Karpas-422 (cell line): ENCODE measurements at regions not wholly inside any gene's neighbourhood (a gene's known extent, or its start where the extent isn't known, plus 50 kb on each side); places are given as distances from the start of the nearest gene placed in this dataset.
"Not testable (repeated sequence)": the region's sequence is repeated elsewhere in the genome, so short reads cannot be mapped to it uniquely, and the experiment has no call there.

Experiments used
- DNase-seq: peaks from one replicate; pipeline ENCODE4 v3.0.0-alpha.2; 2015
- H2AFZ ChIP-seq: fragments of 200-600 bp; sonication (generic); 2 replicates; pipeline ENCODE4 v1.6.1; 2014; ENCODE audit warnings: antibody characterized with exemption, low read length, mixed read lengths
- H3K27ac ChIP-seq: fragments of 200-600 bp; sonication (generic); 2 replicates; pipeline ENCODE4 v1.5.1; 2014; ENCODE audit warnings: mild to moderate bottlenecking, low read length, moderate library complexity
- H3K27me3 ChIP-seq: fragments of 200-600 bp; sonication (generic); 2 replicates; pipeline ENCODE4 v1.6.1; 2014; ENCODE audit warnings: low read length, mixed read lengths
- H3K36me3 ChIP-seq: fragments of 200-600 bp; sonication (generic); 2 replicates; pipeline ENCODE4 v1.6.1; 2014; ENCODE audit warnings: low read length, mixed read lengths; ENCODE audit not compliant: insufficient read depth
- H3K4me1 ChIP-seq: fragments of 200-600 bp; sonication (generic); 2 replicates; pipeline ENCODE4 v1.6.1; 2014; ENCODE audit warnings: mild to moderate bottlenecking, low read length, mixed read lengths
- H3K4me2 ChIP-seq: fragments of 200-600 bp; sonication (generic); 2 replicates; pipeline ENCODE4 v1.6.1; 2014; ENCODE audit warnings: low read length, low read depth, mild to moderate bottlenecking; ENCODE audit not compliant: poor library complexity, severe bottlenecking
- H3K4me3 ChIP-seq: fragments of 200-600 bp; sonication (generic); 2 replicates; pipeline ENCODE4 v1.5.1; 2014; ENCODE audit warnings: mild to moderate bottlenecking, antibody characterized with exemption, low read length, mixed read lengths
- H3K79me2 ChIP-seq: fragments of 200-600 bp; sonication (generic); 2 replicates; pipeline ENCODE4 v1.6.1; 2014; ENCODE audit warnings: mild to moderate bottlenecking, low read length, mixed read lengths
- H3K9ac ChIP-seq: fragments of 200-600 bp; sonication (generic); 2 replicates; pipeline ENCODE4 v1.6.0; 2014; ENCODE audit warnings: low read length
- H3K9me2 ChIP-seq: fragments of 200-600 bp; sonication (generic), shearing (Covaris generic); replicated peaks from 2 replicates; pipeline ENCODE4 v1.6.0; 2014; ENCODE audit warnings: mild to moderate bottlenecking, low read length, moderate library complexity; ENCODE audit not compliant: insufficient read depth
- H3K9me3 ChIP-seq: fragments of 300-700, 200-600 bp; sonication (generic); 2 replicates; pipeline ENCODE4 v1.6.1; 2014; ENCODE audit warnings: low read length, mixed read lengths
- H4K20me1 ChIP-seq: fragments of 200-600 bp; sonication (generic); 2 replicates; pipeline ENCODE4 v1.6.1; 2014; ENCODE audit warnings: mild to moderate bottlenecking, antibody characterized with exemption, low read length, low read depth; ENCODE audit not compliant: insufficient read depth

DNA sequence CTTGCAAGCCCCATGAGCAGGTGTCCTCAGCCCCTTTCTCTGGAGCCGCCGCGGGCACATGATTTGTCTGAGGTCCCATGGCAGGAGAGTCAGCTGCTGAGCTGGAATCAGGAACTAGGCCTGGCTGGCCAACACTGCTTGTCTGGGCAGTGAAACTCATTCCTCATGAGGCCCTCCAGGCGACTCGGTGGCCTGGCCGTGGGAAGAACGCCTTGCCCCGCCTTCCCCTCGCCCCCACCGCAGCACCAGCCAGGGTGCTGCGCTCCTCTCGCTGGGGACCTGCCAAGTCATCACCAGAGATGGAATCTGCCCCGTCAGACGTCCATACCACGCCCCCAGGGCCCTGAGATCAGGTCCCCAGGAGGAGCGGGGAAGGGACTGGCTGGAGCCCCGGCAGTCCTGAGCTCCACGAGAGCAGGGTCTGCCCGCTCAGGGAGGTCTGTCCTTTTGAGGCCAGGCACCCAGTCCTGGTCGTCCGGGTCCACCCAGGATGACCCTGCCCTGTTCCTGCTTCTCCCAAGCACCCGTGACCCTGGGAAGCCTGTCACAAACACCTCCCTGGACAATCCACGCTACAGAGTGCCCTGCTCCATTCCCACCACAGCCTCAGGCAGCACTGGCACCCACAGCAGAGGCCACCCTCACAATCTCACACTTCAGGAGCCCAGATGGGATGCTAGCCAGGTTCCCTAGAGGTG lies 5414.5 kb upstream of the TPTE start:
- not testable (repeated sequence) for H3K27me3 ChIP-seq, H3K4me3 ChIP-seq, H3K36me3 ChIP-seq, H3K4me1 ChIP-seq, H3K4me2 ChIP-seq, H3K27ac ChIP-seq, DNase-seq, H3K9ac ChIP-seq, H4K20me1 ChIP-seq, H3K9me3 ChIP-seq, H3K9me2 ChIP-seq, H2AFZ ChIP-seq, H3K79me2 ChIP-seq

DNA sequence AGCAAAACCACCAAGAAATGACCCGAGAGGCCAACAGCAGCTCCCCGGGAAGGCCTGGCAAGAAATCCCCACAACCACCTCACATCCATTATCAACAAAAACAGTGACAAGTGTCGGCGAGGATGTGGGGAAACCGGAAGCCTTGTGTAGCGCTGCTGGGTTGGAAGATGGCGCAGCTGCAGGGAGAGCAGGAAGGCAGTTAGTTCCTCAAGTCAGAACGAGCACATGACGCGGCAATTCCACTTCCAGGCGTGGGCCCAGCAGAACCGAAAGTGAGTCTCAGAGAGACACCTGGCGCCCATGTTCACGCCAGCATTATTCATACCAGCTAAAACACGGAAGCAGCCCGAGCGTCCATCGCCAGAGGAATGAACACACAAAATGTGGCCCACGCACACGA lies 5413.7 kb upstream of the TPTE start:
- H3K79me2 ChIP-seq, H3K9ac ChIP-seq, DNase-seq, H3K9me3 ChIP-seq, H3K27me3 ChIP-seq, H3K27ac ChIP-seq, H3K9me2 ChIP-seq, H3K4me3 ChIP-seq, H2AFZ ChIP-seq, H3K4me1 ChIP-seq, H3K4me2 ChIP-seq, H4K20me1 ChIP-seq, H3K36me3 ChIP-seq: not testable (repeated sequence)

DNA sequence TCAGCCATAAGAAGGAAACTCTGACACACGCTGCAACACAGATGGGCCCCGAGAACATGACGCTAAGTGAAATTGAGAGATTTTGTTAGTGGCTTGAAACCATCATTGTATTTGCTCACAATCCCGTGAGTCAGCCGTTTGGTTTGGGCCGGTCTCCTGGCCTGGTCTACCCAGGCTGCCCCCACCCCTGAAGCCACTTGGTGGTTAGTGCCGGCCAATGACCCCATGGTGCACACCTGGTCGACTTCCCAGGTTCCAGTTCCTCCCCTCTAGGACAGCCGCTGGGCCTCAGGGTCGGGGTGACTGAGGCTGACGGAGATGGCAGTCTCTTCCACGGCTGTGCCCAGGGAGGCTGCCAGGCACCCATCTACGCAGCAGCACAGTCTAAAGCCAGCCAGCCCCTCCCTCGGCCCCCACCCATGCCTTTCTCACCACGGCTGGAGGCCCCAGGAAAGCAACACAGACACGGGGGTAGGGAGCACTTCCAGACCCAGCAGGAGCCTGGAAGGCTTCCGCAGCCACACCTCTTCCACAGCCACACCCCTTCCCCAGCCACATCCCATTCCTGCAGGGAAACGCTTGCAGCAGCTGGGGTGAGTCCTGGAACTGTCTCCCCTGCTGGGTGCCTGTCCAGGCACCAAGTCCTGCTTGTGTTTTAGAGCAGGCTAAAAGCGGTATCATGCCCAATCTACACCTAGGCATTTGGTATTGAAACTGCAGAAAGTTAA lies 5413.2 kb upstream of the TPTE start:
- DNase-seq, H3K36me3 ChIP-seq, H4K20me1 ChIP-seq, H3K27me3 ChIP-seq, H3K4me3 ChIP-seq, H3K79me2 ChIP-seq, H3K9ac ChIP-seq, H3K9me2 ChIP-seq, H2AFZ ChIP-seq, H3K9me3 ChIP-seq, H3K4me2 ChIP-seq, H3K27ac ChIP-seq, H3K4me1 ChIP-seq: not testable (repeated sequence)

DNA sequence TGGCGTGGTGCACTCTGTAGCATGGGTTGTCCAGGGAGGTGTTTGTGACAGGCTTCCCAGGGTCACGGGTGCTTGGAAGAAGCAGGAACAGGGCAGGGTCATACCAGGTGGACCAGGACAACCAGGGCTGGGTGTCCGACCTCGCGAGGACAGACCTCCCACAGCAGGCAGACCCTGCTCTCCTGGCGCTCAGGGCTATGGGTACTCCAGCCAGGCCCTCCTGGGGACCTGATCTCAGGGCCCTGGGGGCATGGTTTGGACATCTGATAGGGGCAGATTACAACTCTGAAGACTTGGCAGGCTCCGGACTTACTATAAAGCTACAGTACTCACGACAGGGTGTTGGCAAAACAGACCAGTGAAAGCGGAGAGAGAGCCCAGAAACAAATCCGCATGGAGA lies 5410.2 kb upstream of the TPTE start:
- not testable (repeated sequence) for H3K9me2 ChIP-seq, H3K36me3 ChIP-seq, H2AFZ ChIP-seq, H3K9ac ChIP-seq, H3K79me2 ChIP-seq, H3K9me3 ChIP-seq, H4K20me1 ChIP-seq, H3K4me2 ChIP-seq, DNase-seq, H3K27ac ChIP-seq, H3K4me3 ChIP-seq, H3K27me3 ChIP-seq, H3K4me1 ChIP-seq

DNA sequence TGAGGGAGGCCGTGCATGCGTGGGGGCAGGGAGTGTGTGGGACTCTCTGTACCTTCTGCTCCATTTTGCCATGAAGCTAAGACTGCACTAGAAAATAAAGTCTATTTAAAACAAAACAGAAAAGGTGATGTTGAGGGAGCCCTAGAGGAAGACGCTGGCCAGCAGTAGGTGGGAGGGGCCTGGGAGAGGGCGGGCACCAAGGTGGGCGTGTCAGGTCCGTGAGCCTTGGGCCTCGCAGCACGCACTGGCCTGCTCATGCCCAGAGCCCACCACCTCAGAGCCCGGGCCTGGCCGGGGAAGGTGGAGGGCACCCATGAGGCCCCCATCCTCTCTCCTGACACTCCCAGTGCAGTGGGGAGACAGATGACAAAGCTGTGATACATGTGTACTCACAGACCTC lies 5408.3 kb upstream of the TPTE start:
- not testable (repeated sequence) for H3K9me2 ChIP-seq, H4K20me1 ChIP-seq, H3K9ac ChIP-seq, H3K4me3 ChIP-seq, H3K4me1 ChIP-seq, H3K36me3 ChIP-seq, H3K4me2 ChIP-seq, H3K27me3 ChIP-seq, H3K9me3 ChIP-seq, H3K27ac ChIP-seq, H2AFZ ChIP-seq, DNase-seq, H3K79me2 ChIP-seq

DNA sequence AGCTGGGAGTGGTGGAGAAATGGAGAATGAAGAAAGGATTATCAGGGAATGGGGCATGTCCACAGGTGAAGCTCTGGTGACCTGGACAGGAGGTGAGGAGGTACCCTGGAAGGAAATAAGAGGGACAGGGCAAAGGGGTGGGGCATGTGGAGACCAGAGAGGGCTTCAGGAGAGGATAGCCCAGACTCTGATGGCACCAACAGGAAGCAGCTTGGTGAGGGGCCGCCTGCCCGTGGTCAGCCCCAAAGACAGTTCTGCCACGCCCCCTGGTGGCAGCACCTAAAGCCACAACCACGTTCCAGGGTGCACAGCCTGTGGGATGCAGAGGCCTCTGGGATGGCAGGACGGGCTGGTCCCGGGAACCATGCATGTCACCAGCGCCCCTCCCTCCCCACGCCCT lies 5406.9 kb upstream of the TPTE start:
- H3K9ac ChIP-seq, H2AFZ ChIP-seq, H3K27me3 ChIP-seq, H3K9me2 ChIP-seq, H3K36me3 ChIP-seq, H3K4me3 ChIP-seq, H3K79me2 ChIP-seq, H3K4me1 ChIP-seq, H3K27ac ChIP-seq, H3K9me3 ChIP-seq, H4K20me1 ChIP-seq, H3K4me2 ChIP-seq, DNase-seq: not testable (repeated sequence)

DNA sequence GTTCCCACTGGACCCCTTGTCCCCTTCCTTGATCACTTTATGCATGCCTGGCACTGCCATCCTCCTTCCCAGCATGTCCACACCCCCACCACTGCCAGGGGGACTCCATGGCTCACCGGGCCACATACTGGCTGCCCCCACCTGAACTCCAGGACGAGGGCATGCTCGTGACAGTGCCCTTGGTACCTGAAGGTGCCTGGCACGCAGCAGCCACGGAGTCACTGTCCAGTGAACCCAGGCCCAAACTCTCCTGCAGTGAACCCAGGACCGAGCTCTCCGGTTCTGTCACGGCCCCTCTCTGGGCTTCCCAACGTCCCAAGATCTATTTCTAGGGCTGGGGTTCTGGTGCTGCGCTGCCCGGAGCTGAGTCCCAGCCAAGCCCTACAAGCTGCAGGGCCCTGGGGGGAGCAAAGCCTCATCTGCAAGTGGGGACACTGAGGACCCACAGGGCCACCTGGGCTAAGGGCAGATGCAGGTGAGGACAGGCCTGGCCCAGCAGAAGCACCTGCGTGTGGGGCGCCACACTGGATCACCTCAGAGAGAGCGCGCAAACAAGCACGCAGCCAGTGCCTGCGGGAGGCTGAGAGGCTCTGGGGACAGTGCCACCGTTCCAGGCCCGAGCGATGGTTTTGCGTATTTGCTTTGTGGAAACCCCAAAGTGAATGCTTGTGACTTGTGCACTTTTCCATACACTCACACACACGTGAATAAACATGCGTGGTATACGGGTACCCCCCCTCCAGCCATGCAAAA lies 5406.3 kb upstream of the TPTE start:
- DNase-seq: peak; percentile 41
- H3K4me1 ChIP-seq, H3K4me2 ChIP-seq, H3K36me3 ChIP-seq, H3K4me3 ChIP-seq, H3K9me3 ChIP-seq, H3K9ac ChIP-seq, H3K9me2 ChIP-seq, H3K27me3 ChIP-seq, H3K27ac ChIP-seq, H4K20me1 ChIP-seq, H2AFZ ChIP-seq, H3K79me2 ChIP-seq: not testable (repeated sequence)

DNA sequence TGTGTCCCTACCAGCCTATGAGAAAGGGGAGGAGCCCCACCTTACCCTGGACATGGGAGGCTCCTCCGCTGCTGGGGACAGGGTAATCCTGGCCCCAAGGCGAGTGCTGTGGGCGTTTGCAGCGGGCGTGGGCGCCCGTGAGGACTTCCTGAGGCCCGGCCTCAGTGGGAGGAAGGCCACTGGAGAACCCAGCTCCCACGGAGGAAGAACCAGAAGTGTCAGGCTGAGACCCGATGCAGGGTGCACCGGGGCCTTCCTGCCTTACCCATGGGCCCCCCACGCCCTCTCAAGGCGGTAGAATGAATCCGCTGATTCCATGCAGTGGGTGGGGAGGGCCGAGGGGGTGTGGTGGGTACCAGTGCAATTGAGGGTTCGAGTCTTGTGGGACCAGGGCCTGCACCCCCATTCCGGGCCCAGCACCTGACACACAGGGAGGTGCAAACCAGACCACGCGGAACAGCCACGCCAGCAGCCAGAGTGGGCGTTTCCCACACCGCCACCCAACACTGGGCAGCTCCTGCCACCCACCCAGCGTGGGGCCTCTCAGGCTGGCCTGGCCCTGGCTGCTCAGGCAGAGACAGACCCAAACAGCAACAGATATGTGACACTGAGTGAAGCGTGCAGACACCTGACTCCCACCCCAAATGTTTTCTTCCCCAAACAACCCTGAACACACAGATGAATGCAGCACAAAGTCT lies 5405.6 kb upstream of the TPTE start:
- peak; percentile 39 for DNase-seq
- not testable (repeated sequence) for H3K9ac ChIP-seq, H3K4me3 ChIP-seq, H3K27me3 ChIP-seq, H2AFZ ChIP-seq, H3K4me2 ChIP-seq, H4K20me1 ChIP-seq, H3K27ac ChIP-seq, H3K9me2 ChIP-seq, H3K79me2 ChIP-seq, H3K4me1 ChIP-seq, H3K36me3 ChIP-seq, H3K9me3 ChIP-seq
